ENCODE measurements at regions not wholly inside any gene's neighbourhood (a gene's known extent, or its start where the extent isn't known, plus 50 kb on each side); places are given as distances from the start of the nearest gene placed in this dataset.

- no peak for TF ChIP-seq CTCF (IDR thresholded peaks at IDR 0.05 in 8 of 11, conservative IDR thresholded peaks at IDR 0.05 in 3 of 11)
- no peak for TF ChIP-seq POLR2AphosphoS5 (IDR thresholded peaks at IDR 0.05)
- no peak for TF ChIP-seq POLR2A (IDR thresholded peaks at IDR 0.05)
Observed at GRCh38 chr15:39139431-39140059, 441.3 kb upstream of the THBS1 start.

Data from spleen (tissue), 7 donors.